GM21360 (cell line): ENCODE measurements at regions not wholly inside any gene's neighbourhood (a gene's known extent, or its start where the extent isn't known, plus 50 kb on each side); places are given as distances from the start of the nearest gene placed in this dataset.
"Not testable (repeated sequence)": the region's sequence is repeated elsewhere in the genome, so short reads cannot be mapped to it uniquely, and the experiment has no call there.

Source experiments
- ATAC-seq: cut with Tn5 transposase; IDR thresholded peaks from one replicate; pipeline ENCODE4 v1.9.1; 2021; ENCODE audit warnings: mild to moderate bottlenecking, moderate library complexity; ENCODE audit not compliant: unreplicated experiment

GRCh38 chr21:41612674-41613532 is 104.9 kb upstream of the TMPRSS2 start:
- no peak for ATAC-seq

- no peak for ATAC-seq
These were observed 104.1 kb upstream of the TMPRSS2 start for GRCh38 chr21:41611966-41612606.

- ATAC-seq: no peak
These were observed 103.5 kb upstream of the TMPRSS2 start for GRCh38 chr21:41611441-41611840.

- ATAC-seq: not testable (repeated sequence)
These were observed 102.8 kb upstream of the TMPRSS2 start for GRCh38 chr21:41610840-41611115.

- ATAC-seq: no peak
These were observed 102.3 kb upstream of the TMPRSS2 start for GRCh38 chr21:41610042-41610839.

- ATAC-seq: no peak
These were observed 98.7 kb upstream of the TMPRSS2 start for GRCh38 chr21:41606706-41607105.

- ATAC-seq: no peak
These were observed 98.0 kb upstream of the TMPRSS2 start for GRCh38 chr21:41605934-41606285.

- no peak for ATAC-seq
These were observed 97.4 kb upstream of the TMPRSS2 start for GRCh38 chr21:41605178-41605933.

GRCh38 chr21:41604583-41605041 is 96.7 kb upstream of the TMPRSS2 start:
- ATAC-seq: no peak

GRCh38 chr21:41603476-41603875 is 95.5 kb upstream of the TMPRSS2 start:
- ATAC-seq: no peak

- ATAC-seq: no peak
These were observed 94.6 kb upstream of the TMPRSS2 start for GRCh38 chr21:41602531-41602930.

GRCh38 chr21:41601573-41602368 is 93.8 kb upstream of the TMPRSS2 start:
- no peak for ATAC-seq

- no peak for ATAC-seq
These were observed 93.1 kb upstream of the TMPRSS2 start for GRCh38 chr21:41600961-41601572.

- ATAC-seq: no peak
These were observed 92.6 kb upstream of the TMPRSS2 start for GRCh38 chr21:41600556-41600955.

GRCh38 chr21:41600116-41600515 is 92.2 kb upstream of the TMPRSS2 start:
- ATAC-seq: no peak

- ATAC-seq: no peak
These were observed 90.8 kb upstream of the TMPRSS2 start for GRCh38 chr21:41598561-41599431.

- no peak for ATAC-seq
These were observed 89.9 kb upstream of the TMPRSS2 start for GRCh38 chr21:41597811-41598231.

GRCh38 chr21:41597227-41597626 is 89.3 kb upstream of the TMPRSS2 start:
- ATAC-seq: no peak
